ENCODE measurements at regions not wholly inside any gene's neighbourhood (a gene's known extent, or its start where the extent isn't known, plus 50 kb on each side); places are given as distances from the start of the nearest gene placed in this dataset.

- no peak for DNase-seq
These were observed 231.0 kb upstream of the ADGRL2 start for GRCh38 chr1:81569761-81570160.

DNA sequence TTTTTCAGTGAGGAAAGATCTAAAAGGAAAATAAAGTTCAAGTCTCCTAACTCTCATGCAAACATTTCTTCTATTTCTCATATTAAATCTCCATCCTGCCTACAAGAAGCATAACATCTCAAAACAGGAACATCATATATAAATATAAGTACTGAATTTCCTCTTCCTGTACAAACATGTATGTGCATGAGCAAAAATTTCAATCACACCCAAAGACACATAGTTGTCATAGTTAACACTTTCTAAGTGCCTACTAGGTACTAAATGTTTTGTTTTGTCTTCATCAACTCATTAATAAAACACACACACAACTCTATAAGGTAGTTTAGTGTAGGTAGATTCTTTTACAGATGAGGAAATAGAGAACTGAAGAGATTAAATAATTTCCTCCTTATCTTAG lies 237.1 kb upstream of the ADGRL2 start:
- DNase-seq, result no peak

DNA sequence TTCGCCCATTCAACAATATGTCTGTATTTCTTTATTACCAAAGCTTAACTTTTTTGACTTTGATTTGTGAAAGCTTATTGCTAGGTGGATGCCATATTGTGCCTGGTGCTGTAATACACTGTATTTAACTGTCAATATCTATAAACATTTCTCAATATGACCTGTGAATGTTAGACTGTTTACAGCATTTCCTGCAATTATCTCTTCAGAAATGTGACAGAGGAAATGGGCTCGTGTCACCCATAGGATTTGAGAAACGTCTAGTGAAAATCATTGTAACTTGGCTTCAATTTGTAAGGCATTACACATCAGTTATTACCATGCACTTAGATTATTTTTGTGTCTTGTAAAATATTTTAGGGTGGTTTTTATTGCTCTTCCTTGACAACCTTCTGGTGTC lies 237.8 kb upstream of the ADGRL2 start:
- DNase-seq, result no peak

GRCh38 chr1:81560629-81561028 lies 240.1 kb upstream of the ADGRL2 start:
- no peak for DNase-seq

DNA sequence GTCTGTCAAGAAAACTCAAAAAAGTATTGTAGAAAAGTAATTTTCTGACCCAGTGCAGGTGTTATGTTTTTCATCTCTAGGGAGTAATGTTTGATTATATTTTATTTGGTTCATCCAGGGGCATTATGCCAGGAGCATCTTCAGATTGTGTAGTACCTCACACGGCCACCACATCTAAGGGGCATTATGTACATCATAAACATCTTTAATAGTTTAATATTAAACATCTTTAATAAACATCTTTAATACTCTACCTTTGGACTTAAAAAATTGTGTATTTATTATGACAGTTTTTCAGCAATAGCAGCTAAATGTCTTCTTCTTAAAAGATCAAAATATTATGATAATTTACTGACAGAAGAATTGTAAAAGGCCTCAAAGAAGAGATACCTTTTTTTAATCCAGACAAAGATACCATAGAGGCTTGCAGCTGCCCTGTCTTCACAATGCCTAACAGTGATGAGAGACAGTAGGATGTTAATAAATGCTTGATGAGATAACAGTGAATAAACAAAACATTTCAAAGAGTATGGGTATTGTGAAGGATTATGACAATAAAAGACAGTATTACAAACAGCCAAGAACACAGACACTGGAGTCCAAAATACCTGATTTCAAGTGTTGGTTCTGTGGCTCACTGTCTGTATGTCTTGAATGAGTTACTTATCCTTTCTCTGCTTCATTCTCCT lies 240.9 kb upstream of the ADGRL2 start:
- DNase-seq, result no peak

DNA sequence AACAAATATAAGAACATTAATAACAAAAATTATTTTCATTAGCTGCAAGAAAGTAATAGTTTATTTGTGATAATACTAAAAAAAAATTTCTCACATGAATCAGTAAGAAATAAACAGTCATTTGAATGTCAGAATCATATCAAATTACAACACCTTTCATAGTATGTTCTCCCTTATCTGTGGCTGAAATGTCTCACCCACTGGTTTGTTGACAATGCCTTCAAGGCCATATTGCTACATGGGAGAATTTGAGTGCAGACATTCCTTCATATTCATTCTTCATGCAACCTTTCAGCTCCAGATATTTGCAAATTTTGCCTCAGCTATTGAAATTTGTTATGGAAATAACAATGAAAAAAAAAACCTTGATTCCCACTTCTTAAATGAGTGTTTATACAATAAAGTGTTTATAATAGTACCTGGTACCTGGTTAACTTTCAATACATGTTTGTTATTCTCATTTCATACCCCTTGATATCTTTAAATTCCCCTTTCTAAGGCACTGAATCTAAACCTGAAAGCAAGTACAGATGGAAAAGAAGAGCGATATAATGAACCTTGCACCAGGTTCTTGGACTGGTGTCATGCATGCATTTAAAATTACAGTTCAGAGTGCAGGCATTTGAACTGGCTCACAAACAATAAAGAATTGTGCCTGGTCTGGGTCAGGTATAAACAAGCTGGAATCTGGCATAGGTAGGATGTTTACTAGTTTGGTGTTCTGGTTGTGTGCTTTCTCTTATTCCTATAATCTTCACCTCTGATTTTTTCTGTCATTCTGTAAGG lies 242.2 kb upstream of the ADGRL2 start:
- no peak for DNase-seq

DNA sequence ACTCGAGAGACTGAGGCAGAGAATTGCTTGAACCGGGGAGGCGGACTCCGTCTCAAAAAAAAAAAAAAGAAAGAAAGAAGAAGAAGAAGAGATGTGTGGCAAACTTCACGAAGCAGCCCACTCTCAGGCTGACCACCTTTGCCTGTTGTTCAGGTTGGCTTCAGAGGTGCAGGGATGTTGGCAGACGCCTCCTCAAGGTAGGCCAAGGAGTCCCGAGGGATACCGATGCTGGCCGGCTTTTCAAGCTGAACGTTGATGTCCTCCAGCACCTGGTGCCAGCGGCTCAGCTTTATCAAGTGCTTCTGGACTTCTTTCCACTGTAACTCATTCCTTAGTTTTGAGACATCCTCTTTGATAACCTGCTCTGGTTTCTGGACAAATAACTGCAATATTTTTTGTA lies 243.8 kb upstream of the ADGRL2 start:
- DNase-seq, result no peak

DNA sequence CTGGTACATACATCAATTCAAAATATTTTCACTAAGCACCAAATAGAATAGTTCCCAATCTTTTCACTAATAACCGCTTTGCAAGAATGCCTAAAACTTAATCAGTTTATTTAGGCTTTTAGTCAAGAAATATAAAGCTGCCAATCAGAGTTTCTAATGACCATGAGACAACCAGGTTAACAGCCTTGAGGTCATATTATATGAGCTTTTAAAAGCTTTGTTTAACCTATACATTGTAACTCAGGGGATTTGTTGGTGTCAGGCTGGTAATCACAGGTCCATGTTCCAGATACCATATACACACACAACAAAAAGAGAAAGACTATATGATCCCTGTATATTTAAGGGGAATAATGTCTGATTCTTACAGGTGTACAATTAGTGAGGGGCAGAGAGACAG lies 246.2 kb upstream of the ADGRL2 start:
- DNase-seq, result no peak

- DNase-seq, result no peak
These were observed 246.6 kb upstream of the ADGRL2 start for GRCh38 chr1:81554108-81554507.

DNA sequence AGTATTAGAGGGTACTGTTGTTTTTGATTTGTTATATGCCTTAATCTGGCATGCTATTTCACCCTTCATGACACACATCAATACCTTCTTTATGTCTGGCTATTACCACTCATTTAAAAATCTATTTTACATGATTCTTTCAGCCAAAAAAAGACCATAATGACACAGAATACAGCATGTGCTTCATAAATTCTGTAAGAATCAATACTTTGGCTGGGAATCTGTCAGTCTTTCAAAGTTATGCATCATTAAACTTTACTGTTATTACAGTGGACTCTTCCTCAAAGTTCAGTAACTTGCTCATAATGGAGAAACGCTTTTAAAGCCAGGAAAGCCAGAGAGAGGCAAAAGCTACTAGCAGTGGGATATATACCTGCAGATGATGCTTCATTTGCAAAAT lies 247.2 kb upstream of the ADGRL2 start:
- DNase-seq, result no peak

GRCh38 chr1:81551946-81552345 lies 248.8 kb upstream of the ADGRL2 start:
- no peak for DNase-seq

DNA sequence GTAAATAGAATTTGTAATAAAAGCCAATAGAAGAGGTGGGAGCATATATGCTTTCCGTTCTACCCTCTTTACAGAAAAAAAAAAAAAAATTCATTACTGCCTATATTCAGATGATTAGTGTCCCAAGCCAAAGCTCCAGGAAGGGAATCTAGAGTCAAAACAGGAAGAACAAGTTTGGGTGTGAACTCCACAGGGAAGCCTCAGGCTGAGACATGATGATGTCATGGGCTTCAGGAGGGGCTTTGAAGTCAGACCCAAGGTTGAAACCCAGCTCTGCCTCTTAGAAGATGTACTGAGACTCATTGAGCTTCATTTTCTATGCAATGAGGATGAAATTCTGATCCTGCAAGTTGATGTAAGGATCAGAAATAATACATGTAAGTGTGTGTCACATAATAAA lies 250.0 kb upstream of the ADGRL2 start:
- DNase-seq, result no peak

DNA sequence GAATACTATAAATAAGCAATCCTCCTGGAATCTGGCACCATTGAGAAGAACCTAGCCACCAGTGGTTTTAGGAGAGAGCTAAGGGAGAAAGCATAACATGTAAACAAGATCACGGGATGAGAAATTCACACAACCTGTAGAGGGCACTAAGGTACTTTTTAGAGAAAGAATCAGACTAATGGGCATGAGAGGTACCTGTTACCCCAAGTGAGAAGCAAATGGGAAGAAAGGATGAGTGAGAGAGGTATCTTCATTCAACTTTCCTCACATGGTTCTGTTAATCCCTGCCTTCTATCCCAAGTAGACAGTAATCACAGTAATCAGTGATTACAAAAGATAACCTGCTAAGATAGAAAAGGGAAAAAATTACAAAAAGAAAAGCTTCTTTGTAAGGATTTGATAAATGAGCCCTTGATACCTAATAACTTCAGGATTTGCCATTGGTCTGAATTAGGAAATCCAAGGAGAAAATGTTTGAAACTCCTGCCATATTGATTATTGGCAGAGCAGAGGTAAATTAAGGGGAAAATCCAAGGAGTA lies 251.1 kb upstream of the ADGRL2 start:
- no peak for DNase-seq

GRCh38 chr1:81548918-81549587 lies 251.7 kb upstream of the ADGRL2 start:
- DNase-seq, result no peak

- no peak for DNase-seq
These were observed 252.8 kb upstream of the ADGRL2 start for GRCh38 chr1:81547912-81548303.

GRCh38 chr1:81547261-81547911 lies 253.3 kb upstream of the ADGRL2 start:
- DNase-seq, result no peak

DNA sequence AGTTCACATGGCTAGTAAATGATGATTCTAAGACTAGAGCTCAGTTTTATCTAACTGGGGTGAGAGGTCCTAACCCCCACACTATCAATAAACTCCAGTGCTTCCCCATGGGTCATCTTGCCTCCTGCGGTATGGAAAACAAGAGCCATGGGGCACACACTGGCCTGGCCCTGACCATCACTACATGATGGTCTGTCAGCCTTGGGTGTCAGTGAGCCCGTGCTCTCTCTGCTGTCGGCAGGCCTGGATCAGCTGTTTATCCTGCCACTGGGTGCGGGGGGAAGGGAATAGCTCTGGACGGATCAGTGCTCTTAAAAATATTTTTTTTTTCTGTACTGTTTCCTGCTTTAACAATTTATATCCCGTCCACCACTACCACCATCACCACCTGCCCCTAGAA lies 255.0 kb upstream of the ADGRL2 start:
- no peak for DNase-seq

DNA sequence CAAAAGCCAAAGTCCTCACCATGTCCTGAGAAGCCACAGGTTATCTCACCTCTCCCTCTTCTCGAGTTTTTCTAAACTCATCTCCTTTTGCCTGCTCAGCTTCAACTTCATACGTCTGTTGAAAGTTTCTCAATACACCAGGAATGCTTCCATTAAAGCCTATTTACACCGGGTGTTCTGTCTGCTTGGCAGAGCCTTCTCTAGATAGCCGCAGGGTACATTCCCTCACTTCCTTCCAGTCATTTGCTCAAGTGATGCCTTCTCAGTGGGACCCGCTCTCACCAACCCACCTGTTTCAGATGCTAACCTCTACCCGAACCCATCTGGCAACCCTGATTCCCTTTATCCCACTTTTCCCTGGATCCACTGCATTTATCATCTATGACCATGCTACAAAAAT lies 257.0 kb upstream of the ADGRL2 start:
- DNase-seq, result no peak

DNA sequence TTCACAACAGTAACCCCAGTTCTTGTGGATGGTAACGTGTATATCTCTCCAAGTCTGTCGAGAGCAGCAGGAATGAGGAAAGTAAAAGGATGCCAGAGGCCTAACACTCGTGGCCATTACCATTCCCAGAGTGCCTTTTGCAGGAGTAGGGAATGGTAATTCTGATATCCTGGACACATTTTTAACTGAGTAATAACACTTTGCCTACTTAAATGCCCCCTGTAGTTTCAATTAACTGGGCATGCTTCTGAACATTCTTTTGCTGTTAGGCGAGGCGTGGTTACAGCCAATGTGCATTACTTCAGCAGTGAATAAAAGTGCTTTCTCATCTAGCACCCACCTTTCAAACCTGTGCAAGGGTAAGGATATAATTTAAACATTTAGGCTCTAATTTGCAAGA lies 258.5 kb upstream of the ADGRL2 start:
- no peak for DNase-seq

DNA sequence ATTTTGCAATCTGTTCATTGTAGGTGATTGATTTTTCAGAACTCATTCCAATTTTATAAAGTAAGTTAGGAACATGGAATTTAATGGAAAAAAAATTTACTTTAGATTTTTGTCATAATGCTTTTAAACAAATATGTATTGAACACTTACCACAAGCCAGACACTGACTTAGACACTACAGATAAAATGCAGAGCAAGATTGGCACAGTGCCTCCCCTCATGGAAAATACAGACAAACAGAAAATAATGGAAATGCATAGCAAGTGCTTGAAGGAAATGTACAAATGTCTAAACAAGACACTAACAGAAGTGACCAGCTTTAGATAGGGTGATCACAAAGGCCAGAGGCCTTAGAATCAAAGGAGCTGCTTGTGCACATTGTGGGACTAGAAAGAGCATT lies 260.5 kb upstream of the ADGRL2 start:
- DNase-seq, result no peak

DNA sequence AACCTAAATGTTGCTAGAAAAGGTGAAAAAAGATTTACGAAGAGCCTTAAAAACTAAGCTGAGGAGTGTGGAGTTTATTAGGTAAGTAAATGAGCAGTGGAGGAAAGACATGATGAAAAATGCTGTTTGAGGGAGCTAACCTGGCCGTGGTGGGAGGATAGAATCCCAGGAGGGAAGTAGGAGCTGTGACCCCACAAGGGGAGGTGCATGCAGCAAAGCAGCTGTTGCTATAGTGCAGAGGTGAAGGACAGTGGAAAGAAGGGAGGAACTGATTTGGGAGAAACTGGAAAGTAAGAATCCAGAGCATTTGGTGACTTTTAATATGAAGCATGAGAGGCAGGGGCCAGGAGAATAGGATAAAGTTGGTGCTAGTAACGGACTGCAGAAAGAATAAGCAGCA lies 271.7 kb upstream of the ADGRL2 start:
- DNase-seq, result no peak

DNA sequence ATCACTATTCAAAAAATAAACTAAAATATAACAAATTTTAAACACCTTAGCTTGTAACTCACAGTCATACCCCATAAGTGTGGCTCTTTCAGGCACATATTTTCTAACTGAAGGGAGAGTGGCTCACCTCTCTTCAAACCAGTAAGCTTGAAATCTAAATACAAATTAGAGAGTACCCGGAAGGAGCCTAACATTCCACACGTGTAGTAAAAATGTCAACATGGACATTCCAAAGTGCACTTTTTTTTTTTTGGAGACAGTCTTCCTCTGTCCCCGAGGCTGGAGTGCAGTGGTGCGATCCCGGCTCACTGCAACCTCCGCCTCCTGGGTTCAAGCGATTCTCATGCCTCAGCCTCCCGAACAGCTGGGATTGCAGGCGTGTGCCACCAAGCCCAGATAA lies 275.6 kb upstream of the ADGRL2 start:
- no peak for DNase-seq

DNA sequence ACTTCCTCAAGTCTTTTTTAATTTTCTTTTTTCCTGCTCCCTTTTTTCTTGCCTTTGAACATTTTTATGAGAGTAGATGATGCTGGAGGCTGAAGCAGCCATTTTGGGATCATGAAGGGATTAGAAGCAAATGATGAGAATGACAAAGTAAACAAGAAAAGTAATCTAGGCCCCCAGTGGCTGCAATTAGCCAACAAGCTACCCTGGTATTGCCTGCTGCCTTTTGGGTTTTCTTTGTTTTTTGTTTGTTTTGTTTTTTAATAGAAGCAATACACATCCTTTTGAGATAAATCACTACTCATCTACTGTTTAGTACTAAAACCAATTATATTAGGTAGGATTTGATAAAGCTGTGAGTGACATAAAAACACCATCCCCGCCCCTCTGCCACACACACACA lies 280.7 kb upstream of the ADGRL2 start:
- DNase-seq, result no peak

Data from activated T-cell treated with anti-CD3 and anti-CD28 coated beads, Interleukin-2, amount 50 U/mL, for 48 hours (primary cell).